MCF 10A (cell line): ENCODE measurements at regions not wholly inside any gene's neighbourhood (a gene's known extent, or its start where the extent isn't known, plus 50 kb on each side); places are given as distances from the start of the nearest gene placed in this dataset.
A peak's percentile ranks its signal among the peaks of the same experiment; 100 is the strongest.

ENCODE experiments used
- BruUV-seq: library from RNA; stranded (reverse); fragments of 400-500 nt; replicated peaks from 2 replicates; lab custom pipeline; 2021; lab: Mats Ljungman, UMichigan
- CTCF ChIA-PET: fragments of 300-600 bp; sonication (Branson Sonifier 250); formaldehyde crosslinking; extraction: SDS; loops from one replicate; lab custom pipeline; 2021; ENCODE audit warnings: antibody characterized with exemption, inconsistent platforms; lab: Yijun Ruan, JAX
- POLR2A ChIA-PET: fragments of 300-600, 350-650 bp; sonication (Branson Sonifier 250); formaldehyde crosslinking; extraction: SDS; loops from one replicate; lab custom pipeline; 2020; ENCODE audit warnings: antibody characterized with exemption, inconsistent platforms; lab: Yijun Ruan, JAX
- DNase-seq: peaks from one replicate; pipeline ENCODE4 v3.0.0-alpha.2; 2018; ENCODE audit not compliant: unreplicated experiment
- H3K27ac Mint-ChIP-seq: one replicate; pipeline ENCODE4 v1.8.0; 2022; ENCODE audit warnings: mild to moderate bottlenecking, low read depth, mixed read lengths; ENCODE audit not compliant: unreplicated experiment
- H3K27me3 Mint-ChIP-seq: one replicate; pipeline ENCODE4 v1.8.0; 2022; ENCODE audit warnings: mixed read lengths; ENCODE audit not compliant: insufficient read depth, unreplicated experiment
- H3K36me3 Mint-ChIP-seq: one replicate; pipeline ENCODE4 v1.8.0; 2022; ENCODE audit warnings: mild to moderate bottlenecking, moderate library complexity, mixed read lengths; ENCODE audit not compliant: insufficient read depth, unreplicated experiment
- H3K4me1 Mint-ChIP-seq: one replicate; pipeline ENCODE4 v1.8.0; 2022; ENCODE audit warnings: mixed read lengths; ENCODE audit not compliant: insufficient read depth, unreplicated experiment
- H3K4me3 Mint-ChIP-seq: one replicate; pipeline ENCODE4 v1.8.0; 2022; ENCODE audit warnings: mild to moderate bottlenecking, moderate library complexity, mixed read lengths; ENCODE audit not compliant: unreplicated experiment
- H3K9me3 Mint-ChIP-seq: one replicate; pipeline ENCODE4 v1.8.0; 2022; ENCODE audit warnings: mixed read lengths; ENCODE audit not compliant: unreplicated experiment
- intact Hi-C: fragments of 100-400 bp; cut with micrococcal nuclease; formaldehyde crosslinking; loops from 2 replicates; pipeline ENCODE4 v1.14.1; 2022
- TF ChIP-seq, protein P1 (sequence below): fragments of 200-600 bp; IDR thresholded peaks from one replicate; pipeline ENCODE4 v1.8.0; 2022; ENCODE audit warnings: antibody characterized with exemption, mild to moderate bottlenecking; ENCODE audit not compliant: unreplicated experiment

DNA sequence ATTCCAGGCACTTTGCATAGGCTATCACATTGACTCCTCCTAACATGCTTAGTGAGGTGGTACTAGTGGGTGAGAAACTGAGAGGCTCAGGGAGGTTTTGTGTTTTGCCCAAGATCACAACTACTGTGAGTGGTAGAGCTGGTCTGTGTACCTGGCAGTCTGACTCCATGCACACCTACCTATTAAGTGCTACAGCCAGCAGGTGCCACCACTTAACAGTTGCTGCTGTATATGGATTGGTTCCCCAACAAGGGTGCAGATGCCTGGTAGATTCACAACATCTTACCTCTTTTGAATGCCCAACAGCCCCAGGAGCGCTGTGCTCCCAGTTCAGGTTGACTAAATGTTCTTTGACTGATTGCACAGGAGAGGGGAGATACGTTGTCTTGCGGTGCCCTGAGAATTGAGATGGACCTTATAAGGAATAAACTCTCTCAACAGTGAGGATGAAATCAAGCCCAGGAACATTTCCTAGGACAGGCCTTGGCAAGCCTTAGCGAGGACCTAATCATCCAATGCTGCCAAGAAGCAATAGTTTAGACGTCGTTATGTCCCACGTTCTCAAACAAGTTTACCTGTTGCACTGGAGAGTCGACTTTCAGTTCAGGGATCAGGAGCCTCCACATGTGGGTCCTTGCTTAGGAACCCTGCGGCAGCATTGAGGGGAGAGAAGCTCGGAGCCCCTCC, 78.9 kb upstream of the F3 start:
- ChIA-PET CTCF (interaction anchor here (0.7 to 1.0 kb wide), 4 partner anchors 13 to 185 kb away, joined by 3 to 4 read pairs (median 3); no protein-coding TSS in a partner anchor), POLR2A (interaction anchor here (0.6 to 2.5 kb wide), 11 partner anchors 12 to 163 kb away, joined by 3 to 30 read pairs (median 3); partner anchors contain the start of gene F3)
- BruUV-seq, result no TSS peak
- TF ChIP-seq, protein P1, sequence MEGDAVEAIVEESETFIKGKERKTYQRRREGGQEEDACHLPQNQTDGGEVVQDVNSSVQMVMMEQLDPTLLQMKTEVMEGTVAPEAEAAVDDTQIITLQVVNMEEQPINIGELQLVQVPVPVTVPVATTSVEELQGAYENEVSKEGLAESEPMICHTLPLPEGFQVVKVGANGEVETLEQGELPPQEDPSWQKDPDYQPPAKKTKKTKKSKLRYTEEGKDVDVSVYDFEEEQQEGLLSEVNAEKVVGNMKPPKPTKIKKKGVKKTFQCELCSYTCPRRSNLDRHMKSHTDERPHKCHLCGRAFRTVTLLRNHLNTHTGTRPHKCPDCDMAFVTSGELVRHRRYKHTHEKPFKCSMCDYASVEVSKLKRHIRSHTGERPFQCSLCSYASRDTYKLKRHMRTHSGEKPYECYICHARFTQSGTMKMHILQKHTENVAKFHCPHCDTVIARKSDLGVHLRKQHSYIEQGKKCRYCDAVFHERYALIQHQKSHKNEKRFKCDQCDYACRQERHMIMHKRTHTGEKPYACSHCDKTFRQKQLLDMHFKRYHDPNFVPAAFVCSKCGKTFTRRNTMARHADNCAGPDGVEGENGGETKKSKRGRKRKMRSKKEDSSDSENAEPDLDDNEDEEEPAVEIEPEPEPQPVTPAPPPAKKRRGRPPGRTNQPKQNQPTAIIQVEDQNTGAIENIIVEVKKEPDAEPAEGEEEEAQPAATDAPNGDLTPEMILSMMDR, result peak; percentile 13
- peak overlapping the region; percentile 88 for H3K27ac Mint-ChIP-seq
- H3K9me3 Mint-ChIP-seq, result no peaks in the 10 kb centered on the region
- peak; percentile 81 for DNase-seq
- intact Hi-C loops, result no loop called here
- peaks cover 56% of the 10 kb centered on the region for H3K4me1 Mint-ChIP-seq
- peak overlapping the region; percentile 40 for H3K4me3 Mint-ChIP-seq
- H3K36me3 Mint-ChIP-seq, result no peaks in the 10 kb centered on the region
- no peaks in the 10 kb centered on the region for H3K27me3 Mint-ChIP-seq

DNA sequence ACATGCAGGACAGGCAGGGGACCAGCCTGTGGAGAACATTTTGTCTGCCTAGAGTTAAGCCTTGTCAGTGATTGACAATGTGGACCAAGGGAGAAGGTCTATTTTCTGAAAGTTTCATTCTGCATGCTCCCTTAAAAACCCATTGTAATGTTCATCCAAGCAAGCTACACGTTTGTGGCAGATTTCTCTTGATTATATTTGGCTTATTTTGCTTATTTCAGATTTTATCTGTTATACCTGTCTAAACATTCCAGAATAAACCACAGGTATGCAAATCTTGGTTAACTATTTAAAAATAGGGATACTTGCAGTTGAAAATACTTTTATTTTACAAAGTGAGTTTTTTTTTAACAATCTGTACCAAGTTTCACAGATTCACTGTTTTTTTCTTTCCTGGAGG, 78.2 kb upstream of the F3 start:
- Mint-ChIP-seq H3K4me1 (peaks cover 56% of the 10 kb centered on the region), H3K9me3 (no peaks in the 10 kb centered on the region), H3K27me3 (no peaks in the 10 kb centered on the region), H3K4me3 (no peak overlapping the region), H3K27ac (peak overlapping the region; percentile 88), H3K36me3 (no peaks in the 10 kb centered on the region)
- intact Hi-C loops, result no loop called here
- TF ChIP-seq, protein P1, result no peak
- DNase-seq, result no peak
- no TSS peak for BruUV-seq
- ChIA-PET CTCF (interaction anchor here (0.9 to 1.8 kb wide), 2 partner anchors 11 to 90 kb away, joined by 3 to 4 read pairs; no protein-coding TSS in a partner anchor), POLR2A (interaction anchor here (0.5 to 2.5 kb wide), 6 partner anchors 11 to 77 kb away, joined by 3 to 30 read pairs (median 4); partner anchors contain the start of gene F3)

DNA sequence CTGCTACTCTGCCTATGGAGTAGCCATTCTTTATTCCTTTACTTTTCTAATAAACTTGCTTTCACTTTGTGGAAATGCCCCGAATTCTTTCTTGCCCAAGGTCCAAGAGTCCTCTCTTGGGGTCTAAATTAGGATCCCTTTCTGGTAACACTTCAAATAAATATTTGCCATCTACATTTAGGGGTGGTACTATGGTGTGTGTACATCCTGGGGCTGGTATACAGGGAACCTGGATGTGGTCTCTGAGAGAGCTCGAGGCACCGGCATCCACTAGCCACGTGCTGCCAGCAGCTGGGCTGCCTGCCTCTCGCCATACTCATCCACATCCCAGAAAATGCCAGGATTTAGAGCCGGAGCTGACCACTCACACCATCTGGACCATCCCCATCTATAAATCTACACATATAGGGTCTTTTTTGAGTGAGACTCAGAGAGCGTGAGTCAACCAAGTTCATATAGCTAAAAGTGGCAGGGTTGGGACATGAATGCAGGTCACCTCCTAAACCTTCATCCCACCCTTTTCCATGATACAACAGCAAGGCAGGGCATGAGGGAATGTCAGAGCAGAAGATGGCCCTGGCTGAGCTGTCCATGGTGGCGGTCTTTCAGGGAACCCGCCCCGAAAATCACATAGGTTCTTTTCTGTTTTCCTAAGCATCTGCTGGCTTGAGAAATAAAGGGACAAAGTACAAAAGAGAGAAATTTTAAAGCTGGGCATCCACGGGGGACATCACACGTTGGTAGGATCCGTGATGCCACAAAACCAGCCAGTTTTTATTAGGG, 76.6 kb upstream of the F3 start:
- ChIA-PET POLR2A (interaction anchor here (0.6 to 1.4 kb wide), 2 partner anchors 19 to 38 kb away, joined by 3 to 5 read pairs; no protein-coding TSS in a partner anchor), CTCF (interaction anchor here (0.6 to 1.8 kb wide), 4 partner anchors 10 to 143 kb away, joined by 3 to 6 read pairs (median 4); partner anchors contain the start of gene F3)
- Mint-ChIP-seq H3K27ac (no peak overlapping the region), H3K36me3 (no peaks in the 10 kb centered on the region), H3K4me1 (peaks cover 45% of the 10 kb centered on the region), H3K9me3 (no peaks in the 10 kb centered on the region), H3K27me3 (no peaks in the 10 kb centered on the region), H3K4me3 (no peak overlapping the region)
- BruUV-seq, result no TSS peak
- intact Hi-C loops, result no loop called here
- TF ChIP-seq, protein P1, result no peak
- no peak for DNase-seq
